22Rv1 (cell line): ENCODE measurements at regions not wholly inside any gene's neighbourhood (a gene's known extent, or its start where the extent isn't known, plus 50 kb on each side); places are given as distances from the start of the nearest gene placed in this dataset.

Experiments
- CTCF ChIP-seq: fragments of 450-650 bp; IDR thresholded peaks from 2 replicates; pipeline ENCODE4 v1.5.1; 2017; ENCODE audit warnings: mild to moderate bottlenecking
- ZFX ChIP-seq: fragments of 450-650 bp; IDR thresholded peaks from 2 replicates; pipeline ENCODE4 v1.6.1; 2017; ENCODE audit warnings: antibody characterized with exemption, borderline replicate concordance

- no peak for TF ChIP-seq CTCF
- TF ChIP-seq ZFX, result no peak
Measured at GRCh38 chr6:43867246-43867645, 97.2 kb downstream of the VEGFA start.
